Embryonic facial prominence (tissue), 1 donor: ENCODE measurements at regions not wholly inside any gene's neighbourhood (a gene's known extent, or its start where the extent isn't known, plus 50 kb on each side); places are given as distances from the start of the nearest gene placed in this dataset.
A peak's percentile ranks its signal among the peaks of the same experiment; 100 is the strongest.

Source experiments
- DNase-seq: peaks from one replicate; pipeline ENCODE4 v3.0.0-alpha.2; 2016; ENCODE audit errors: extremely low spot score

DNA sequence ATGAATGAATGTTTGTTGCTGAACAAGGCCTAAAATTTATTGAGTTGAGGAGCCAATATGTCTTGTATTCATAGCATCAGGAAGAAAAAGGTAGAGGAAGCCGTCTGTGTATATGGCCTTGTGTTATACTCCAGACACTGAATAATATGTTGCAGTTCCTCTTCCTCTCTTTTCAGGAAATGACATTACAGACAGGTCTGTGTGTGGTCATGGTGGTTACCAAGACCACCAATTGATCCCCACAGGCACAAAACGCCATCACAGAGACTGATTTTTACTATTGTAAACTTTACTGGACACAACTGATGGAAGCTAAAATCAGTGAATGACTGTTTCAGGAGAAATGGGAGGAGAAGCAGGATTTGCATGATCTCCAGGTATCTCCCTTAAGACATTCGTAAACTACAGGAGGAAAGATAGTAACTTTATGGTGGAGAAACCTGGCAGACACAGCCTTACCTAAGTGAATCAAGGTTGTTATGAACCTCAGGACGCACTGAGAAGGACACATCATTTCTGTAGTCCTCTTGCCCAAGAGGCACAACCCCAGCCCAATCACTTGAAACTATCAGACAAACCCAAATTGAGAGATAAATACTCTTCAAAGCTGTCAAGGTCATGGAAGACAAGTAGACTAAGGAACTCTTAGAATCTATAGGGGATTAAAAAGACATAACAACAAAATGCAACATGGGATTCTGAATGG lies 334.1 kb upstream of the RGS6 start:
- DNase-seq: no peak

DNA sequence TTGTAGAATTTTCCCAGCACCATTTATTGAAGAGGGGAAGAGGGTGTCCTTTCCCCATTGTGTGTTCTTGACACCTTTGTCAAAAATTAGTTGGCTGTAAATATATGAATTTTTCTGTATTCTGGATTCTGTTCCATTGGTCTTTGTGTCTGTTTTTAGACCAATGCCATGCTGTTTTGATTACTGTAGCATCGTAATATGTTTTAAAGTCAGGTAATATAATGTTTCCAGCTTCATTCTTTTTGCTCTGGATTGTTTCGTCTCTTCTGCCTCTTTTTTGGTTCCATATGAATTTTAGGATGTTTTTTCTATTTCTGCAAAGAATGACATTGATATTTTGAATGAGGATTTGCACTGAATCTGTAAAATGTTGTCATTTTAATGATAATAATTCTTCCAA lies 331.9 kb upstream of the RGS6 start:
- DNase-seq: no peak

DNA sequence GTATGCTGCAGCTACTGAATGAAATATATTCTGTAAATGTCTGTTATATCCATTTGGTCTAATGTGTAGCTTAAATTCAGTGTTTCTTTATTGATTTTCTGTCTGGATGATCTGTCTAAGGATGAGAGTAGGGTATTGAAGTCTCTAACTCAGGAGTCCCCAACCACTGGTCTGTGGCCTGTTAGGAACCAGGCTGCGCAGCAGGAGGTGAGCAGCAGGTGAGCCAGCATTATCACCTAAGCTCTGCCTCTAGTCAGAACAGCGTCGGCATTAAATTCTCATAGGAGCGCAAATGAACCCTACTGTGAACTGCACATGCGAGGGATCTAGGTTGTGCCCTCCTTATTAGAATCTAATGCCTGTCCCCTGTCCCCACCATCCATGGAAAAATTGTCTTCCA lies 329.7 kb upstream of the RGS6 start:
- no peak for DNase-seq

DNA sequence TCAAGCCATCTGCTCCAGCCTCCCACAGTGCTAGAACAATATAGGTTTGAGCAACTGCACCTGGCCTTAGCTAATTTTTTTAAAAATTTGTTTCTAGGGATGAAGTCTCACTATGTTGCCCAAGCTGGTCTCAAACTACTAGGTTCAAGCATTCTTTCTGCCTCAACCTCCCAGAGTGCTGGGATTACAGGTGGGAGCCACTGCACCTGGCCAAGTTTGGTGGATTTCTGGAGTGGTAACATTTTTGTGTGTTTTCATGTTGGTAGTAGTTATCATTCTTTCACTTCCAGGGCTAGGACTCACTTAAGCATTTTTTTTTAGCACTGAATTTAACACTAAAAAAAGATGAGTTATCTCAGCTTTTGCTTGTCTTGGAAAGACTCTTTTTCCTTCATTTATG lies 328.0 kb upstream of the RGS6 start:
- no peak for DNase-seq

- no peak for DNase-seq
Measured at GRCh38 chr14:71606064-71606463, 326.2 kb upstream of the RGS6 start.

DNA sequence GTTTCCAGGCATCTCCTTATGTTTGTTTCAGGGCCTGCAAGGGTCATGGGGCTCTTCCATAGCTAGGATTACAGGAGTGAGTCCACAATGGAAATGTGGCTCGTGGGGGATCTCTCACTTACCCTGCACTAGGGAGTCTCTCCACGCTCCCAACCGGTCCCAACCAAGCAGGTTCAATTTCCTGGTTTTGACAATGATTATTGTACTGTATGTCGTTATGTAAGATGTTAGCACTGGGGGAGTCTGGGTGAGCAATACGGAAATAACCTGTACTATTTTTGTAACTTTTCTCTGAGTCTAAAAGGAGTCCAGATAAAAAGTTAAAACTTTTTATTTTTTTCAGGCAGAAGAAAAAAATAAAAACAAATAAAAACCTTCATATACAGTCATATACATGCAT lies 325.7 kb upstream of the RGS6 start:
- no peak for DNase-seq

GRCh38 chr14:71607056-71607455 lies 325.2 kb upstream of the RGS6 start:
- DNase-seq: no peak

DNA sequence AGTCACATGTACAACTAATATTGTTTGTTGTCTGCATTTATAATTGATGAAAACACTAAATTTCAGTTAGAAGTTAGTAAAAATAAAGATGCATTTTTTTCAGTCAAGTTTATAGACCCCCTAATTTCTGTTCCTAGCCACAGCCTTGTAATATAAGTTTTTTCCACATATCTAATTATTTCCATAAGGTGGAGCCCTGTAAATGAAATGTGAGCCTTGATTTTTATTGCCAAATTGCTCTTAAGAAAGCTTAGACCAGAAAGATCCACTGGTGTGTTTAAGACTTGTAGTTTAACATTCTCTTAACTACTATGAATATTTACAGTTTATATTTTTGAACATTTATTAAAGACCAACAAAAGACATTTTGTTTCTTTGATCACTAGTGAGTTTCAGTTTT lies 322.1 kb upstream of the RGS6 start:
- peak; percentile 25 for DNase-seq

- DNase-seq: no peak
Measured at GRCh38 chr14:71610797-71611196, 321.4 kb upstream of the RGS6 start.

GRCh38 chr14:71613168-71613567 lies 319.1 kb upstream of the RGS6 start:
- no peak for DNase-seq

- no peak for DNase-seq
Measured at GRCh38 chr14:71616013-71616412, 316.2 kb upstream of the RGS6 start.

- no peak for DNase-seq
Measured at GRCh38 chr14:71618047-71618446, 314.2 kb upstream of the RGS6 start.

GRCh38 chr14:71618716-71619115 lies 313.5 kb upstream of the RGS6 start:
- no peak for DNase-seq

GRCh38 chr14:71619472-71619871 lies 312.8 kb upstream of the RGS6 start:
- no peak for DNase-seq

GRCh38 chr14:71620401-71620800 lies 311.8 kb upstream of the RGS6 start:
- DNase-seq: no peak

DNA sequence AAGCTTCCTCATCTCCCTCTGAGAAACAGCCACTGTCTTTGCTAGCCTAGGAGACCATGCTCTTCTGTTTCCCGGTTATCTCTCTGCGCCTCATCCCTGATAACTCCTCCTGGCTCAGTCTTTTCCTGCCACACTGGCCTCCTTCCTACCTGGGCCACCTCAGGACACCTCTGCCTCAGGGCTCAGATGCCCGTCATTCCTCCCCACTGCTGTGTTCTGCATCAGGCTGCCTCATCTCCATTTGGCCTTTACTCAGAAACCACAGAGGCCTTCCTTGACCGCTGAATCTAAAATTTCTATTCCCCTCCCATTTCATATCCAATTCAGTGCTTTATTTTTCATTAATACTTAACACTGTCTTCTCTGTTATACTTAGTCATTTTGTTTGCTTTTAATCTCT lies 311.0 kb upstream of the RGS6 start:
- DNase-seq: no peak

GRCh38 chr14:71621980-71622605 lies 310.1 kb upstream of the RGS6 start:
- no peak for DNase-seq

GRCh38 chr14:71623939-71624338 lies 308.3 kb upstream of the RGS6 start:
- DNase-seq: no peak

DNA sequence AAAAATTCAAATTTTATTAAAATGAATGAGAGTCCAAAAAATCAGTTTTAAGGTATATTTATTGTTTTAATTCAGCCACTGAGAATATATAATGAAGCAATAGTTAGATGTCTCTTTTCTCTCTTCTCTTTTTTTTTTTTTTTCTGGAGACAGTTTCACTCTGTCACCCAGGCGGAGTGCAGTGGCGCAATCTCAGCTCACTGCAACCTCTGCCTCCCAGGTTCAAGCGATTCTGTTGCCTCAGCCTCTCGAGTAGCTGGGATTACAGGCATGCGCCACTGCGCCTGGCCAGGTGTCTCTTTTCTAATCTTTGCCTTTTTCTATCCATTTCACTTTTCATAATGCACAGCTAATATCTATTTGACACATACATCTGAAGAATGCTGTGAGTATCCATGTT lies 307.1 kb upstream of the RGS6 start:
- DNase-seq: no peak

DNA sequence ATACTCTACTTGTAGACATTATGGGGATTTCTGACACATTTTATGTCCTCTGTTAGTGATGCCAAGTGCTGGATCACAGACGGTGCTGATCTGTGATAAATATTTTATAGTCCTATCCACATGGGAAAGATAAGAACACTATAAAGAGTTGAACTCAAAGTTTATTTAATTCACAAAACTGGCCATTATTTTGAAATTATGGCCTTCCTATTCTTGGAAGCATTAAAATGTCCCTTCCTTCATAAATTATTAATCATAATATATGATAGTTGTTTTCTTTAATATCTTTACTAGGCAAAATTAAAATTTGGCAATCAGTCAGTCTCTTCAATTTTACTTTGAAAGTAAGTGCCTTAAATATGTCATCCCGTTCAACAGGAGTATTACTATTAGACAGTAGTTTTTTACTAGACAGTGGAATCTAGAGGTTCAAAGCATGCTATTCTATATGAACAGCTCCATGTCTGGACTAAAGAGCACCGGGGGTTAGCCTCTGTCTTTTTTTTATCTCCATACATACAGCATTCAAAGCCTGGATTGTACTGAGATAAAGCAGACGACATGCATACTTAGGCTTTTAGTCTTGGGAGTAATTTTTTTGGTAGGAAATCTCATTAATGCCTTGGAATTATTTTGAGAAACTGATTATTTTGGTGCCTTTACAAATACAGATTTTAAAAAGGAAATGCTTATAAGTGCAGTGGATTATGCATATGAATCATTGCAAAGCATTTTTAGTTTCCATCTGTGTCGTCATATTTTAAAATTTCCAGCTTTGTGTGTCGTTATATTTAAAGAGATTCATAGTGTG lies 306.1 kb upstream of the RGS6 start:
- DNase-seq: no peak

DNA sequence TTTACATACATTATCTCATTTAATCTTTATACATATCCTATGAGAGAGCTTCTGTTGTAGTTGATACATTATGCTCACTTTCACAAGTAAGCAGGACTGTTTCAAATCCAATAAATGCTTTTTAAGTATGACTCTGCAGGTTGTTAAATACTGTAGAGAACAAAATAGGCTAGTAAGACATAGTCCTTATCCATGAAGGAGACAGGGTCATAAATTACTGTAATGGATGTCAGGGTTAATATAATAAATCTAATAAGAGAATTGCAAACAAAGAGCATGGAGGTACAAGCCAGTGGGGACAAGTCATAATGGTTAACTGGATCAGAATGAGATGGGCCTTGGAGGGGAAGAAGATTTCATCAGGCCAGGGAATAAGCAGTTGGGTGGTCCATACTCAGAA lies 303.8 kb upstream of the RGS6 start:
- DNase-seq: no peak

- DNase-seq: no peak
Measured at GRCh38 chr14:71629250-71629649, 303.0 kb upstream of the RGS6 start.
